ENCODE measurements at regions not wholly inside any gene's neighbourhood (a gene's known extent, or its start where the extent isn't known, plus 50 kb on each side); places are given as distances from the start of the nearest gene placed in this dataset.

DNA sequence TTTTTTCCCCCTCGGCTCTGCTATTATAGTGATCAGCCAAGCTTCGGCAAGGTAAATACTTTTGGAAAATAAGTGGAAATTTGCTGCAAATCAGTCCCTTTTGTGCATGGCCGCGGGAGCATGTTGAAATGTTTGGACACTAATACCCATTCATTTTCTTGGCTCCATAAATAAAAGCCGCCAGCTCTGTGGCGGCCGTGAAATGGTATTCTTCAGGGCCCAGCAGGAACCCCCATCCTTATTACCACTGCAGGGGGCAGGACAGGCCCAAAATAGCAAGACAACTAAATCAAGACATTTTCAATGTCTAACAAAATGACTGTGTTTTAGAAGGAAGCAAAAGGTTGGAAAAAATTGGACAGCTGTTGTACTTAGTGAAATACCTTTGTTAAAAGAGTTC, 362.3 kb downstream of the NR2F2 start:
- no peak for DNase-seq

DNA sequence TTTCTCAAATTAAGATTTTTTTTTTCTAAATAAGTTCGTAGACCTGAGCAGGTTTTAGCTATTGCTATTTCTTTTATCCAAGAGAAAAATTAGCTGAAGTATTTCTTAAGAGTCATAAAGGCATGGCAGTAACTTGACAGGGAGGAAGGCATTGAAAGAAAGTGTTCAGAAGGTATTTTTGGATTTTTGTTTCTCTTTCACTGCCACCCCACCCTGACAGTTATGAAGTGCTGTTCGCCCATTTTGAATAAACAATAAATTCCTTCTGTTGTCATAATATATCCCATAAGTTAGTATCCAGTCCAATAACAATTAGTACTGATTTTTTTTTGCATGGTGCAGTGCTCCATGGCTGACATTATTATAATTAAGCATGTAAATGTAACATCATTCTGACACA, 363.0 kb downstream of the NR2F2 start:
- DNase-seq, result no peak

DNA sequence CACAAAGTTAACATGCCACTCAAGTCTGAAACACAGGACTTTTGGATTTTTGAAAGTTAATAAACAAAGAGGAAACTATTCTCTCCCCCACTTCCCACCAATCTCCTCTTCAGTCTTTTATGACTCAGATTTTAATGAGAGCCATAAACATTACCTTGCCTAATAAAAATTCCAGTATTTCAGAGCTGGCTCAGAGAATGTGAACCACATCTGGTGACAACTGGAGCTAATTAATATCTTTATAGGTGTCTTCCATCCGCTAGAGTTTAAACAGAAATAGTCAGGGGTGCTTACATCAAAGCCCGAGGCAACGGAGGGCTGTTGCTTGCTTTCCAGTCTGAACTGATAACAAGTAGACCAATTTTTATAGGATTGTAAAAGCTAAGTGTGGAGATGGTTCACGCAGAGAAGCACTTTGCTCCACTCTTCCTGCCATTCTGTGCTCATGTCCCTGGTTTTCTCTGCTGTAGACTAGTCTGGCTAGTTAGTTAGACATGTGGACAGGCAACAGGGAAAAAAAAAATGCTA, 363.6 kb downstream of the NR2F2 start:
- DNase-seq, result no peak

- no peak for DNase-seq
Observed at GRCh38 chr15:96695426-96695825, 364.9 kb downstream of the NR2F2 start.

DNA sequence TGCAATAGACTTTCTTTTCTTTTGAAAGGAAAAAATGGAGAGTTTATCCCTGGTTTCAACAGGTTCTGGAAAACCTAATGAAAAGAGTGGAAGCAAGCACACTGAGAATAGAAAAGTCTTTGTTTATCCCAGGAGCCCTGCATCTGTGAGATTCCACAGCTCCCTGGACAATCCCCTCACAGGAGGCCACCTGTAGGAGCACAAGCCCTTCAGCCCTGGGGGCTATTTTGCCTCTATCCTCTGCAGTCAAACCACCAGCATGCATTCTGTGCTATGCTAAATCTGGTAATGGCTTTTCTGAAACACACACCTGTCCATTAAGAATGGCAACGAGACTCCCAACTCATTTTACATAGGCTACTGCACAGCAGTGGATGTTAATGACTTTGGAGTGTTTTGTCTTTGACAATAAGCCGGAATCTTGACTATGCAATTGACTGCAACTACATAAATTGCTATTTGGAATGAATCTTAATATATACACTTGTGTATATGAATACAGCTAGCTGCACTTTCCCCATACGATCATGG, 369.4 kb downstream of the NR2F2 start:
- no peak for DNase-seq

- DNase-seq, result no peak
Observed at GRCh38 chr15:96700555-96700954, 370.1 kb downstream of the NR2F2 start.

GRCh38 chr15:96701443-96701842, 370.9 kb downstream of the NR2F2 start:
- DNase-seq, result no peak

- no peak for DNase-seq
Observed at GRCh38 chr15:96701877-96702276, 371.4 kb downstream of the NR2F2 start.

DNA sequence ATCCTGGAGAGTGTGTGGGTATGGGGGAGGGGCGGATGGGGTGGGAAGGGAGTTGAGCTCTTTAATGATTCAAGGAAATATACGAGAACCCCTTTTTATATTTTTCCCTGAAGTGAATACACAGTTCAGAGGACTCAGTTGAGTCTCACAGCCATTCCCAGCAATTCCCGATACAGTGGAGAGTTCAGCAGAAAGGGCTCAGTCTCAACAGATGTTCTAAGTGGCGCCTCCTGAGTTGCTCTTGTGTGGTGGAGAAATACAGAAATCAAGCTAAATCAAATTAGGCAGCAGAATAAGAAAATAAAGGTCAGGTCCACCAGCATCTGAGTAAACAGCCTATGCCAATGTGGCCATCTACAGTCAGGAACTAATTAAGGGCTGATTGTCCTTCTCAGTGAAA, 372.1 kb downstream of the NR2F2 start:
- DNase-seq, result no peak

DNA sequence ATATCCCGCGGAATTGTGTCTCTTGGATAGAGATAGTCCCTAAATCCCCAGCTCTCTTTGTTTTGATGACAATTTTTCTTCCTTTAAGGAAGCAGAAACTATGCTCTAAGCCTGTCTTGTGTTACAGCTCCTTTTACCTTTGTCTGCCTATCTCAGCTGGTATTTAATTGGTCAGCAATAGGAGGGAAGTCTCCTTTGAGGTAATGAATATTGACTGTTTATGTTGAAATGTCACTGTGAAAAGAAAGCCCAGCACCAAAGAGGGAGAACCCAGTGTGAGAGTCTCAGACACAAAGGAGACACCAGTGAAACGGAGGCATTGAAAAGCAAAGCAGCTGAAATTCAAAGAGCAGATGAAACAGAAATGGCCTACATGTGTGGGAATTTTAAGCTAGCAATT, 372.6 kb downstream of the NR2F2 start:
- DNase-seq, result no peak

DNA sequence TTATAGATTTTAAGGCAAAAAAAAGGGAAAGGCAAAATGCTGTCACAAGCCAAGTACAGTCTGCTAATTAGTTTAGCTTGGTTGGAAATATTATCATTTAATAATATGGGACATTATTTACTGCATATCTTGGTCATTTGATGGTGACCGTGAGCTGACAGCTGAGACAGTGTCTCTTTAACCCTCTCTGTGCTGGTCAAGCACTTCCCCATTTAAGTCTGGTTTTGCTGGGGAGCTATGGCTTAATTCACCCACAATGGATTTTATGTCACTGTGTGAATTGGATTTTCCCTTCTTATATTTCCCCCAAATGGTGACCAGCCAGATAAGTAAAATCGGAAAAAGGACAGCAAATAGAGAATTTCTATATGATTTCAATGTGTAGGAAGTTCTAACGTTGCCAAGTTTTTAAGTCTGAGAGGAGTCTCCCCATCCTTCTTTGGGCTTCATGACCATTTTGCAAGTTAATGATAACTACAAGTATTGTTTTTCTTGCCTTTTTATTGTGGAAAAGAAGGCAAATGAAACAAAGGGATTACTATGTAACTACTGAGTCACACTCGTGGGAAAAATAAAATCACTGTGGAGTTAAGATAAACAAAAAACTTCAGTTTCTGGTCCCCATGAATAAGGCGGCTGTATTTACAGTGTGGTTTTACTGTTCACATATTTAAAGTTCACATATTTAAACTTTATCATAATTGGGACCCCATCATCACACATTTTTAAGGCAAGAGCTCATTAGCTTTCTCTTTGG, 373.5 kb downstream of the NR2F2 start:
- DNase-seq, result no peak

GRCh38 chr15:96716075-96716474, 385.6 kb downstream of the NR2F2 start:
- no peak for DNase-seq

- DNase-seq, result no peak
Observed at GRCh38 chr15:96716478-96716877, 386.0 kb downstream of the NR2F2 start.

GRCh38 chr15:96720251-96720650, 389.8 kb downstream of the NR2F2 start:
- no peak for DNase-seq

GRCh38 chr15:96720656-96721055, 390.2 kb downstream of the NR2F2 start:
- DNase-seq, result no peak

DNA sequence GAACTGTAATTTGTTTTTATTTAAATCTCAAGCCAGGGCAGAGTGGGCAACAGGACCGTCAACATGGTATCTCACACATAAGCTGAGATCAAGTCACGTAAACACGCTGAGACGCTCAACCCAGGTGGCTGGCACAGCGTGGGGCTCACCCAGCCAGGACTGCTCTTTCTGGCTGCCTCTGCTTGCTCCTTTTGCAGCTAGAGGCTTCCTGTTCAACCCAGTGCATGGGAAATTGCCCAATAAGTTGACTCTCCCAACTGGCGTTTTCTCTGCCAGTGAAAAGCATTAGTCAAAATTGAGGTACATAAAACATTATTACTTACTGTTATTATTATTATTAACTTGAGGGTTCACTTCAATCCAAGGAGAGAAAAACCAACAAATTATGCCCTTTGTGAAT, 398.1 kb downstream of the NR2F2 start:
- no peak for DNase-seq

DNA sequence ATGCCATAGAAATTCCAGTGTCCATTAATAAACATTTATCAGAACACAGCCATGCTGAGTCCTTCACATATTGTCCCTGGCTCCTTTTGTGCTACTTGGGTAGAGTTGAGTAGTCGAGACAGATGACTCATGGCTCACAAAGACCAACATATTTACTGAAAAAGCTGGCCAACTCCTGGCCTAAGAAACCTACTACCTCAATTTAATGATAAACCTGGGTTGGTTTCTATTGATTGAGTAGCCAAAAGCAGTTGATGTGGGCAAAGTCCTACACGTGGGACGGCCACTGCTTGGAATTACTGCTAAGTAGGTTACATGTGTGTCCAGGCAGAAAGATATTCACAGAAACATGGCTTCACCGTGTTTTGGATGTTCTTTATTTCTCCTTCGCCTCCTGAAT, 402.2 kb downstream of the NR2F2 start:
- no peak for DNase-seq

GRCh38 chr15:96733721-96734120, 403.2 kb downstream of the NR2F2 start:
- DNase-seq, result no peak

DNA sequence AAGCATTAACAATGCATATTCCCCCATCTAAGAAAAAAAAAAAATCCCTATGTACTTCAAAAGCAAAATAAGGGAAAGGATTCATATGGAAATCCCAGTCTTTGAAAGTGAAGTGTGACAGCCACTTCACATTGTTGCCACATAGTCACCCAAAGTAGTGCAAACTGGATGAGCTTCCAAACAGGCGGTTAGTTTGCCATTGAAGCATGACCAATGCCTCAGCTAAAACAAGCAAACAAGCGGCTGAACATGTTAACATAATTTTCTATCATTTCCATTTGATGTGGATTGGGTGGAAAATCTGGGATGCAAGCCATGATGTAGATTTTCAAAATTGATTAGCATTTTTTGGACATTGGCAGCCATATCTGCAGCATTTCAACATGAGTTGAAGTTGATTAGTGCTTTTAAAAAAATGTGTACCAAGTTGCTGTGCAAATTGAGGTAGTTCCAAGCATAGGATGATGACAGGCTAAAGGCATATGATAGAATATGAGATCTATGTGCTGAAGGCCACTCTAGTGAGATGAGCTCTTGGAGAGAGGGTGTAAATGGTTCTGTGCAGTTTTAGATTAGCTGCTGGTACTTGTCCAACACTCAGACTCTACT, 405.2 kb downstream of the NR2F2 start:
- DNase-seq, result no peak

- no peak for DNase-seq
Observed at GRCh38 chr15:96736384-96736783, 405.9 kb downstream of the NR2F2 start.

DNA sequence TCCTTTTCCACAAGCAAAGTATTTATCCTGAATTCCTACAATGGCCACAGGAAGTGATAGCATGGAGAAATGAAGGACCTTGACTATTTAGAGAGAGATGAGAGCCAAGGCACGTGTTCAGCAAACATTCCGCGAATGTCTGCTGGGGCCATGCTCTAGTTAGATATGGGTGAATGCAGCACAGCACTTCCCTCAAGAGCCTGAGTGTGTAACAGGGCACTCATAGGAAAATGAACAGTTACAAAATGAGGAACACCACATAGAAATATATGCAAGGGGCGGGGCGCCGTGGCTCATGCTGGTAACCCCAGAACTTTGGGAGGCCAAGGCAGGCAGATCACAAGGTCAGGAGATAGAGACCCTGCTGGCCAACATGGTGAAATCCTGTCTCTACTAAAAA, 406.9 kb downstream of the NR2F2 start:
- no peak for DNase-seq

- DNase-seq, result no peak
Observed at GRCh38 chr15:96746665-96747064, 416.2 kb downstream of the NR2F2 start.

DNA sequence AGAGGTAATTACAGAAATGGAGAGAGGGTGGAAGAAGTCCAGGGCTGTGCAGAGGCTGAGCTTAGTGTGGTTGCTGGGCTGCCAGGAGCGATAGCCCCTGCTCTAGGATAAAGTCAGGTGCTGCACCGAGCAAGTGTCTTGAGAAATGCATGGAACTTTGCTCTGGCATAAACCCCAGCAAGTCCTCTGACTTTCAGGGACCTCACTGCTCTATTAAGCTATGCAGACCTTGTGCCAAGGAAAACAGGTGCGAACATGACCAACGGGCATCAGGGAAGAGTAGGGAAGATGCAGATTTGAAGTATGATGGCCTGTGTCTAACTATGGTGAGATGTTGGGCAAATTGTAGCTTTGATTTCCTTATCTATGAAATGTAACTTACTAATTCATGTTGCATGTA, 416.8 kb downstream of the NR2F2 start:
- DNase-seq, result no peak

DNA sequence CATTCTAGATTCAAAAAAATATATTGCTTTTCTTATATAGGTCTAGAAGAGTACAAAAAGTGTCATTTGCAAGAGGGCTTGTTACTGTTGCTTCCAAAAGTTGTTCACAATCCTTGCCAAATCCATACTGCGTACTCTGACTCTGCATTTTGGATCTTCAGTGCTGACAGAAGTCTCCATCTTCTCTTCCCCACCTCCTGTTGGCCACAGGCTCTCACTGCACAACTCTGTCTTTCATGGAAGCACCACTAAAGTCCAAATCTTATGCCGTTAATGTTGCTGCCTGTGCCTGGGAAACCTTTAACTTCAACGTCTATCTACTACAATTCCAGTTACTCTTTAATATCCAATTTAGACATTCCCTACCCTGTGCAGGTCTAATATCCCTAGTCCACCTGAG, 419.9 kb downstream of the NR2F2 start:
- DNase-seq, result no peak

GRCh38 chr15:96756146-96756545, 425.6 kb downstream of the NR2F2 start:
- no peak for DNase-seq
